ENCODE measurements at regions not wholly inside any gene's neighbourhood (a gene's known extent, or its start where the extent isn't known, plus 50 kb on each side); places are given as distances from the start of the nearest gene placed in this dataset.
A peak's percentile ranks its signal among the peaks of the same experiment; 100 is the strongest.

- DNase-seq (ENCODE audit: low spot score): peak; percentile 24
These were observed 664.4 kb upstream of the CBLB start for GRCh38 chr3:106533093-106533787.

GRCh38 chr3:106533788-106534160 lies 665.0 kb upstream of the CBLB start:
- DNase-seq (ENCODE audit: low spot score): no peak

- peak; percentile 97 for DNase-seq (ENCODE audit: low spot score)
These were observed 665.4 kb upstream of the CBLB start for GRCh38 chr3:106534206-106534605.

- no peak for DNase-seq (ENCODE audit: low spot score)
These were observed 671.9 kb upstream of the CBLB start for GRCh38 chr3:106540743-106541142.

GRCh38 chr3:106542101-106542769 lies 673.4 kb upstream of the CBLB start:
- no peak for DNase-seq (ENCODE audit: low spot score)

GRCh38 chr3:106552351-106553043 lies 683.7 kb upstream of the CBLB start:
- DNase-seq (ENCODE audit: low spot score): no peak

- peak; percentile 89 for DNase-seq (ENCODE audit: low spot score)
These were observed 691.7 kb upstream of the CBLB start for GRCh38 chr3:106560451-106560966.

- peak; percentile 54 for DNase-seq (ENCODE audit: low spot score)
These were observed 697.5 kb upstream of the CBLB start for GRCh38 chr3:106566277-106566676.

- DNase-seq (ENCODE audit: low spot score): no peak
These were observed 701.6 kb upstream of the CBLB start for GRCh38 chr3:106570426-106570825.

- no peak for DNase-seq (ENCODE audit: low spot score)
These were observed 704.8 kb upstream of the CBLB start for GRCh38 chr3:106573605-106574004.

- no peak for DNase-seq (ENCODE audit: low spot score)
These were observed 706.2 kb upstream of the CBLB start for GRCh38 chr3:106575029-106575428.

GRCh38 chr3:106577241-106577640 lies 708.4 kb upstream of the CBLB start:
- no peak for DNase-seq (ENCODE audit: low spot score)

GRCh38 chr3:106578911-106579310 lies 710.1 kb upstream of the CBLB start:
- DNase-seq (ENCODE audit: low spot score): peak; percentile 5

- peak; percentile 5 for DNase-seq (ENCODE audit: low spot score)
These were observed 713.3 kb upstream of the CBLB start for GRCh38 chr3:106582151-106582550.

- no peak for DNase-seq (ENCODE audit: low spot score)
These were observed 718.7 kb upstream of the CBLB start for GRCh38 chr3:106587551-106587950.

- no peak for DNase-seq (ENCODE audit: low spot score)
These were observed 719.9 kb upstream of the CBLB start for GRCh38 chr3:106588739-106589138.

GRCh38 chr3:106589311-106589942 lies 720.6 kb upstream of the CBLB start:
- peak; percentile 25 for DNase-seq (ENCODE audit: low spot score)

GRCh38 chr3:106590216-106590615 lies 721.4 kb upstream of the CBLB start:
- DNase-seq (ENCODE audit: low spot score): no peak

GRCh38 chr3:106593381-106593780 lies 724.6 kb upstream of the CBLB start:
- DNase-seq (ENCODE audit: low spot score): no peak

GRCh38 chr3:106609666-106610301 lies 741.0 kb upstream of the CBLB start:
- peak; percentile 91 for DNase-seq (ENCODE audit: low spot score)

GRCh38 chr3:106610362-106610959 lies 741.6 kb upstream of the CBLB start:
- peak; percentile 49 for DNase-seq (ENCODE audit: low spot score)

Data from A172 (cell line).